A673 (cell line): ENCODE measurements at regions not wholly inside any gene's neighbourhood (a gene's known extent, or its start where the extent isn't known, plus 50 kb on each side); places are given as distances from the start of the nearest gene placed in this dataset.
"Not testable (repeated sequence)": the region's sequence is repeated elsewhere in the genome, so short reads cannot be mapped to it uniquely, and the experiment has no call there.

Experiments used
- CTCF ChIP-seq: fragments of 300-800, 200-600 bp; sonication (generic); conservative IDR thresholded peaks from 2 replicates; pipeline ENCODE4 v1.5.1; 2017; ENCODE audit warnings: low read depth, mild to moderate bottlenecking, antibody characterized with exemption, low read length, moderate library complexity, mixed read lengths
- EZH2 ChIP-seq: fragments of 200-600 bp; sonication (generic); IDR thresholded peaks from 2 replicates; pipeline ENCODE4 v1.6.1; 2017; ENCODE audit warnings: borderline replicate concordance, low read depth, mild to moderate bottlenecking, mixed read lengths, antibody characterized with exemption, low read length; ENCODE audit not compliant: poor library complexity, severe bottlenecking

DNA sequence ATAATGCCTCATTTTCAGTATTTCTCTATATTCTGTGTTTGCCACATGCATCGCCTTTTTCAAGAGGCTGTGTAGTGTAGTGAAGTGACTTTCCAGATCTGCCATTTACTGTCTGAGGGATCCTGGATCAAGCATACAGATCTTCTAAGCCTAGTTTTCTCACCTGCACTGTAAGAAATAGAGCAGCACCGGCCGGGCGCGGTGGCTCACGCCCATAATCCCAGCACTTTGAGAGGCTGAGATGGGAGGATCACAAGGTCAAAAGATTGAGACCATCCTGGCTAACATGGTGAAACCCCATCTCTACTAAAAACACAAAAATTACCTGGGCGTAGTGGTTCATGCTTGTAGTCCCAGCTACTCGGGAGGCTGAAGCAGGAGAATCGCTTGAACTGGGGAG is 1387.5 kb downstream of the AACS start:
- not testable (repeated sequence) for TF ChIP-seq CTCF, EZH2
